Right lobe of liver (tissue), 4 donors: ENCODE measurements at regions not wholly inside any gene's neighbourhood (a gene's known extent, or its start where the extent isn't known, plus 50 kb on each side); places are given as distances from the start of the nearest gene placed in this dataset.

Experiments used
- CTCF ChIP-seq, 4 donors: fragments of 200-600 bp in 3 of 4; fragments of 450-650 bp in 1 of 4; IDR thresholded peaks; one replicate each; pipeline versions ENCODE4 v1.5.1 to v1.8.0; 2016 to 2022; ENCODE audit warnings: antibody characterized with exemption in 4 of 4, mild to moderate bottlenecking in 2 of 4
- POLR2A ChIP-seq: fragments of 450-650 bp; IDR thresholded peaks from one replicate; pipeline ENCODE4 v1.6.1; 2017; ENCODE audit warnings: antibody characterized with exemption, mild to moderate bottlenecking
- donor health status: DM: no; HTN: no; CAD: no.
- donor health status: DM: no; HTN: no; CAD: no.
- donor health status: DM: no; HTN: yes; CAD: no.

- no peak for TF ChIP-seq CTCF (IDR thresholded peaks at IDR 0.05)
- TF ChIP-seq POLR2A, result no peak
These were observed 191.8 kb upstream of the CCNG1 start for GRCh38 chr5:163245584-163245983.
